ENCODE measurements at regions not wholly inside any gene's neighbourhood (a gene's known extent, or its start where the extent isn't known, plus 50 kb on each side); places are given as distances from the start of the nearest gene placed in this dataset.

GRCh38 chr7:121643320-121643719 is 229.6 kb upstream of the PTPRZ1 start:
- TF ChIP-seq, protein P1, sequence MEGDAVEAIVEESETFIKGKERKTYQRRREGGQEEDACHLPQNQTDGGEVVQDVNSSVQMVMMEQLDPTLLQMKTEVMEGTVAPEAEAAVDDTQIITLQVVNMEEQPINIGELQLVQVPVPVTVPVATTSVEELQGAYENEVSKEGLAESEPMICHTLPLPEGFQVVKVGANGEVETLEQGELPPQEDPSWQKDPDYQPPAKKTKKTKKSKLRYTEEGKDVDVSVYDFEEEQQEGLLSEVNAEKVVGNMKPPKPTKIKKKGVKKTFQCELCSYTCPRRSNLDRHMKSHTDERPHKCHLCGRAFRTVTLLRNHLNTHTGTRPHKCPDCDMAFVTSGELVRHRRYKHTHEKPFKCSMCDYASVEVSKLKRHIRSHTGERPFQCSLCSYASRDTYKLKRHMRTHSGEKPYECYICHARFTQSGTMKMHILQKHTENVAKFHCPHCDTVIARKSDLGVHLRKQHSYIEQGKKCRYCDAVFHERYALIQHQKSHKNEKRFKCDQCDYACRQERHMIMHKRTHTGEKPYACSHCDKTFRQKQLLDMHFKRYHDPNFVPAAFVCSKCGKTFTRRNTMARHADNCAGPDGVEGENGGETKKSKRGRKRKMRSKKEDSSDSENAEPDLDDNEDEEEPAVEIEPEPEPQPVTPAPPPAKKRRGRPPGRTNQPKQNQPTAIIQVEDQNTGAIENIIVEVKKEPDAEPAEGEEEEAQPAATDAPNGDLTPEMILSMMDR (IDR thresholded peaks at IDR 0.05): no peak
- TF ChIP-seq RCOR1 (IDR thresholded peaks at IDR 0.05; ENCODE audit: low read length) (no peak), EZH2phosphoT487 (IDR thresholded peaks at IDR 0.05; ENCODE audit: borderline replicate concordance, low read depth) (no peak), YY1 (IDR thresholded peaks at IDR 0.05; ENCODE audit: low read depth) (no peak)

Measured in SK-N-SH (cell line).